HL-60 (cell line): ENCODE measurements at regions not wholly inside any gene's neighbourhood (a gene's known extent, or its start where the extent isn't known, plus 50 kb on each side); places are given as distances from the start of the nearest gene placed in this dataset.
A peak's percentile ranks its signal among the peaks of the same experiment; 100 is the strongest.

ENCODE experiments used
- DNase-seq, 2 experiments: peaks; one replicate each; pipeline ENCODE4 v3.0.0-alpha.2; 2010 to 2020; ENCODE audit warnings: low read depth in 1 of 2, low spot score in 1 of 2
- H3K27ac ChIP-seq: fragments of 250-450 bp; sonication (Bioruptor Pico); replicated peaks from 2 replicates; pipeline ENCODE4 v1.5.1; 2020; ENCODE audit warnings: mild to moderate bottlenecking, moderate library complexity
- H3K27me3 ChIP-seq: fragments of 250-450 bp; sonication (Bioruptor Pico); 2 replicates; pipeline ENCODE4 v1.5.1; 2021; ENCODE audit warnings: mild to moderate bottlenecking, moderate library complexity; ENCODE audit not compliant: insufficient read depth, poor library complexity, severe bottlenecking
- H3K4me3 ChIP-seq: replicated peaks from 2 replicates; pipeline ENCODE4 v1.5.1; 2011; ENCODE audit warnings: mild to moderate bottlenecking, control low read depth, low read length; ENCODE audit not compliant: insufficient read depth
- GABPA ChIP-seq: IDR thresholded peaks from 2 replicates; pipeline ENCODE4 v1.6.1; 2012; ENCODE audit warnings: low read depth
- POLR2AphosphoS5 ChIP-seq: IDR thresholded peaks from 2 replicates; pipeline ENCODE4 v1.6.1; 2012; ENCODE audit warnings: low read depth
- SPI1 ChIP-seq: IDR thresholded peaks from 2 replicates; pipeline ENCODE4 v1.6.1; 2012; ENCODE audit warnings: low read depth, mild to moderate bottlenecking, borderline replicate concordance
- TF ChIP-seq, protein P1 (sequence below): IDR thresholded peaks from one replicate; pipeline ENCODE4 v1.5.1; 2011; ENCODE audit warnings: low read length, control low read depth, inconsistent platforms; ENCODE audit not compliant: insufficient read depth
- TF ChIP-seq, protein P2 (sequence below): IDR thresholded peaks from 2 replicates; pipeline ENCODE4 v1.6.1; 2012; ENCODE audit warnings: low read depth; ENCODE audit not compliant: insufficient replicate concordance

DNA sequence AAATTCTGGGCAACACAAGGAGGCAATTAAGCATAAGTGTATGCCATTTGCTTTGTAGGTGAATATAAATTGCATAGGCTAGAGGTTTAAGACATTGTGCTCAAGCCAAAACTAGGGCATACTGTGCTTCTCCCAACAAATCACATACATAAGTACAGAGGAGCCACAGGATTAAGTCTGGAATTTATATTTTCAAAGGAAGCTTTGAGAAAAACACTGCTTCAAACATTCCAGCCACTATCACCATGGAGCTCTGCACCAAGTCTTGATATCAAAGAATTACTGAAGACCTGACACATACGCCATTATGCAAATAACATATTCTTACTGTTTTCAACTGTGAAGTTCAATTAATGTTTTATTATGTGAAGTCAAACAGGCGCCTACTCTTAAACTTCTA is 119.4 kb upstream of the NPHP3 start:
- TF ChIP-seq, protein P1, sequence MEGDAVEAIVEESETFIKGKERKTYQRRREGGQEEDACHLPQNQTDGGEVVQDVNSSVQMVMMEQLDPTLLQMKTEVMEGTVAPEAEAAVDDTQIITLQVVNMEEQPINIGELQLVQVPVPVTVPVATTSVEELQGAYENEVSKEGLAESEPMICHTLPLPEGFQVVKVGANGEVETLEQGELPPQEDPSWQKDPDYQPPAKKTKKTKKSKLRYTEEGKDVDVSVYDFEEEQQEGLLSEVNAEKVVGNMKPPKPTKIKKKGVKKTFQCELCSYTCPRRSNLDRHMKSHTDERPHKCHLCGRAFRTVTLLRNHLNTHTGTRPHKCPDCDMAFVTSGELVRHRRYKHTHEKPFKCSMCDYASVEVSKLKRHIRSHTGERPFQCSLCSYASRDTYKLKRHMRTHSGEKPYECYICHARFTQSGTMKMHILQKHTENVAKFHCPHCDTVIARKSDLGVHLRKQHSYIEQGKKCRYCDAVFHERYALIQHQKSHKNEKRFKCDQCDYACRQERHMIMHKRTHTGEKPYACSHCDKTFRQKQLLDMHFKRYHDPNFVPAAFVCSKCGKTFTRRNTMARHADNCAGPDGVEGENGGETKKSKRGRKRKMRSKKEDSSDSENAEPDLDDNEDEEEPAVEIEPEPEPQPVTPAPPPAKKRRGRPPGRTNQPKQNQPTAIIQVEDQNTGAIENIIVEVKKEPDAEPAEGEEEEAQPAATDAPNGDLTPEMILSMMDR = no peak
- TF ChIP-seq, protein P2, sequence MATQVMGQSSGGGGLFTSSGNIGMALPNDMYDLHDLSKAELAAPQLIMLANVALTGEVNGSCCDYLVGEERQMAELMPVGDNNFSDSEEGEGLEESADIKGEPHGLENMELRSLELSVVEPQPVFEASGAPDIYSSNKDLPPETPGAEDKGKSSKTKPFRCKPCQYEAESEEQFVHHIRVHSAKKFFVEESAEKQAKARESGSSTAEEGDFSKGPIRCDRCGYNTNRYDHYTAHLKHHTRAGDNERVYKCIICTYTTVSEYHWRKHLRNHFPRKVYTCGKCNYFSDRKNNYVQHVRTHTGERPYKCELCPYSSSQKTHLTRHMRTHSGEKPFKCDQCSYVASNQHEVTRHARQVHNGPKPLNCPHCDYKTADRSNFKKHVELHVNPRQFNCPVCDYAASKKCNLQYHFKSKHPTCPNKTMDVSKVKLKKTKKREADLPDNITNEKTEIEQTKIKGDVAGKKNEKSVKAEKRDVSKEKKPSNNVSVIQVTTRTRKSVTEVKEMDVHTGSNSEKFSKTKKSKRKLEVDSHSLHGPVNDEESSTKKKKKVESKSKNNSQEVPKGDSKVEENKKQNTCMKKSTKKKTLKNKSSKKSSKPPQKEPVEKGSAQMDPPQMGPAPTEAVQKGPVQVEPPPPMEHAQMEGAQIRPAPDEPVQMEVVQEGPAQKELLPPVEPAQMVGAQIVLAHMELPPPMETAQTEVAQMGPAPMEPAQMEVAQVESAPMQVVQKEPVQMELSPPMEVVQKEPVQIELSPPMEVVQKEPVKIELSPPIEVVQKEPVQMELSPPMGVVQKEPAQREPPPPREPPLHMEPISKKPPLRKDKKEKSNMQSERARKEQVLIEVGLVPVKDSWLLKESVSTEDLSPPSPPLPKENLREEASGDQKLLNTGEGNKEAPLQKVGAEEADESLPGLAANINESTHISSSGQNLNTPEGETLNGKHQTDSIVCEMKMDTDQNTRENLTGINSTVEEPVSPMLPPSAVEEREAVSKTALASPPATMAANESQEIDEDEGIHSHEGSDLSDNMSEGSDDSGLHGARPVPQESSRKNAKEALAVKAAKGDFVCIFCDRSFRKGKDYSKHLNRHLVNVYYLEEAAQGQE = no peak
- TF ChIP-seq SPI1 = no peak
- no peak for TF ChIP-seq POLR2AphosphoS5
- no peak for TF ChIP-seq GABPA
- H3K27ac ChIP-seq = no peak overlapping the region
- no peak overlapping the region for H3K4me3 ChIP-seq
- DNase-seq = no peak
- no peaks in the 10 kb centered on the region for H3K27me3 ChIP-seq

GRCh38 chr3:132840201-132840700 is 118.0 kb upstream of the NPHP3 start:
- no peak for DNase-seq
- TF ChIP-seq SPI1 = no peak
- no peak for TF ChIP-seq GABPA
- TF ChIP-seq, protein P2 = no peak
- TF ChIP-seq POLR2AphosphoS5 = no peak
- TF ChIP-seq, protein P1 = no peak
- no peaks in the 10 kb centered on the region for H3K27me3 ChIP-seq

DNA sequence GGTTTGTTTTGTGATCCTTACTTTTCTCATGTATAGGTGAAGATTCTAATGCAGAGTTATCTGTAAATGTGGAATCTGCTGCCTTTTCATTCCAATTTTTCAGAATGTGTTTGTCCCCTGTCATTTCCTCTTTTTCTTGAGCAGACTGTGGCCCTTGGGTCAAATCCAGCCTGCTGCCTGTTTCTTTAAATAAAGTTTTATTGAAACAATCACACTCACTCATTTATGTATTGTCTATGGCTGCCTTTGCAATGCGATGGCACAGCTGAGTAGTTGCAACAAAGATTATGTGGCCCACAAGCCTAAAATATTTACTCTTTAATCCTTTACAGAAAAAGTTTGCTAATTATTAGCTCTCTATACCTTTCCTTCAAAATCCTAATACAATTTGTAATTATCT is 116.3 kb upstream of the NPHP3 start:
- no peak for DNase-seq
- Histone ChIP-seq H3K27me3 (peaks cover 2% of the 10 kb centered on the region), H3K4me3 (no peak overlapping the region), H3K27ac (no peak overlapping the region)
- TF ChIP-seq POLR2AphosphoS5 (no peak), SPI1 (peak; percentile 49; the same call in 1 of the 2 replicates)

More at GRCh38 chr3:132840201-132840700, 118.0 kb upstream of the NPHP3 start:
- H3K4me3 ChIP-seq = no peak overlapping the region
- no peak overlapping the region for H3K27ac ChIP-seq

DNA sequence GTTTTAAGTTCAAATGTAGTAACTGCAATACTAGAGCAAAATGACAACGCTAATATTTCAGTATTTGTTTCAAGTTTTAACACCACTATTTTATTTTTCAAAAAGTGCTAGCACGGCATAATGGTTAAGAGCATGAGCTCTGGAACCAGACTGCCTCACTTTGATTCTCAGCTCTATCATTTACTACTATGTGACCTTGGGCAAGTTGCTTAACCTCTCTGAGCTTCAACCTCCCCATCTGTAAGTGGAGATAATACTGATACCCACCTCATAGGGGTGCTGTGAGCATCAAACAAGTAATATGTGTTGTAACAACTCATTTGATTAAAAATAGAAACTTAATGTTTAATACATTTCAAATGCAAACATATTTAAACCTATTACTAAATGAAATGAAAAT is 115.4 kb upstream of the NPHP3 start:
- Histone ChIP-seq H3K4me3 (no peak overlapping the region), H3K27me3 (peaks cover 2% of the 10 kb centered on the region), H3K27ac (no peak overlapping the region)
- TF ChIP-seq POLR2AphosphoS5 (no peak), GABPA (no peak), SPI1 (no peak)
- TF ChIP-seq, protein P1 = no peak
- TF ChIP-seq, protein P2 = no peak
- DNase-seq = no peak
